ENCODE measurements at regions not wholly inside any gene's neighbourhood (a gene's known extent, or its start where the extent isn't known, plus 50 kb on each side); places are given as distances from the start of the nearest gene placed in this dataset.

DNA sequence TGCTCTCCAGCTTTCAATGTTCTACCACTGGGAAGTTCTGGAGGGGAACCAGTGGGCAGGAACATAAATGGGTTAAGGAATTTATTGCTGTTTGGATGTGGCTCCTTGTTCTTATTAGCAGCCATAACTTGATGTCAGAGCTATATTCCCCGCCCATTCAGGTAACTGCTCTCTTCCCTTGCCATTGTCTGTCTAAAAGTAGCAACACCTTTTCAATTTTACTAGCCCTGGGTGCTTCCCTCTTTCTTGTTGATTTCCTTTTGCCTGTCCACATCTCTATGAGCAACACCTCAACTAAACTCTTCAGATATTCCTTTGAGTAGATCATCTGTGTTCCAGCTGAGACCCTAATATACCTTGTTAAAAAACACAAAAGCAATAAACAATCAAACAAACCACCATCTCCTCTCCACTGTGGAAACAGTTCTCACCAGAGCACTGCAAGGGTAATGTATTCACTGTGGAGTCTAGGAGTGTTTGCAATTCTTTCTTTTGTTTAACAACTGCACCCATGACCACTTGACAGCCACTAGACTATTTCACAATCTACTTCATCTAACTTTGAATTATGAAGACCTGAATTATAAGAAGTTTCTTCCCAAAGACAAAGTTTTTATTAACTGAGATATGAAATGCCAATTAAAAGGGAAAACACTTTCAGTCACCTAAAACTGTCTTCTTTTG, 436.7 kb downstream of the IPMK start:
- Histone ChIP-seq H3K4me3 (ENCODE audit: low read depth, low read length) (no peak overlapping the region), H3K36me3 (ENCODE audit: control insufficient read depth, insufficient read depth, low read length) (no peaks in the 10 kb centered on the region), H3K79me2 (no peaks in the 10 kb centered on the region), H3K9me3 (ENCODE audit: control insufficient read depth, low read length) (no peaks in the 10 kb centered on the region), H3K27me3 (ENCODE audit: control insufficient read depth, insufficient read depth, low read length) (no peaks in the 10 kb centered on the region), H2AFZ (no peak overlapping the region), H3K4me2 (ENCODE audit: low read length) (no peak overlapping the region), H3K27ac (no peak overlapping the region), H3K9ac (no peak overlapping the region), H3K4me1 (no peaks in the 10 kb centered on the region)
- TF ChIP-seq, protein P1, sequence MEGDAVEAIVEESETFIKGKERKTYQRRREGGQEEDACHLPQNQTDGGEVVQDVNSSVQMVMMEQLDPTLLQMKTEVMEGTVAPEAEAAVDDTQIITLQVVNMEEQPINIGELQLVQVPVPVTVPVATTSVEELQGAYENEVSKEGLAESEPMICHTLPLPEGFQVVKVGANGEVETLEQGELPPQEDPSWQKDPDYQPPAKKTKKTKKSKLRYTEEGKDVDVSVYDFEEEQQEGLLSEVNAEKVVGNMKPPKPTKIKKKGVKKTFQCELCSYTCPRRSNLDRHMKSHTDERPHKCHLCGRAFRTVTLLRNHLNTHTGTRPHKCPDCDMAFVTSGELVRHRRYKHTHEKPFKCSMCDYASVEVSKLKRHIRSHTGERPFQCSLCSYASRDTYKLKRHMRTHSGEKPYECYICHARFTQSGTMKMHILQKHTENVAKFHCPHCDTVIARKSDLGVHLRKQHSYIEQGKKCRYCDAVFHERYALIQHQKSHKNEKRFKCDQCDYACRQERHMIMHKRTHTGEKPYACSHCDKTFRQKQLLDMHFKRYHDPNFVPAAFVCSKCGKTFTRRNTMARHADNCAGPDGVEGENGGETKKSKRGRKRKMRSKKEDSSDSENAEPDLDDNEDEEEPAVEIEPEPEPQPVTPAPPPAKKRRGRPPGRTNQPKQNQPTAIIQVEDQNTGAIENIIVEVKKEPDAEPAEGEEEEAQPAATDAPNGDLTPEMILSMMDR (IDR thresholded peaks at IDR 0.05), result no peak

DNA sequence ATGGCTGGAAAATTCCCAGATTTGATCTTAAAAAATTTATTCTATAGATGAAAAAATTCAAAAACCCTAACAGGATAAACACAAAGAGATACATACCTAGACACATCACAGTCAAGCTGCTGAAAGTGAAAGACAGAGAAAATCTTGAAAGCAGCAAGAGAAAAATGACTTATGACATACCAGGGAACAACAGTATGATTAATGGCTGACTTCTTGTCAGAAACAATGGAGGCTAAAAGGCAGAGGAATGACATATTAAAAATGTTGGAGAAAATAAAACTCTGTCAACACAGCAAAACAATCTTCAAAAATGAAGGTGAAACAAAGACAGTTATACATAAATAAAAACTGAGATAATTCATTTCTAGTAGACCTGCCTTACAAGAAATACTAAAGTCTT, 442.7 kb downstream of the IPMK start:
- Histone ChIP-seq H2AFZ (no peak overlapping the region), H3K27ac (no peak overlapping the region), H3K4me1 (no peaks in the 10 kb centered on the region), H3K9ac (no peak overlapping the region), H3K4me3 (ENCODE audit: low read depth, low read length) (no peak overlapping the region), H3K36me3 (ENCODE audit: control insufficient read depth, insufficient read depth, low read length) (no peaks in the 10 kb centered on the region), H3K27me3 (ENCODE audit: control insufficient read depth, insufficient read depth, low read length) (no peaks in the 10 kb centered on the region), H3K79me2 (no peaks in the 10 kb centered on the region), H3K9me3 (ENCODE audit: control insufficient read depth, low read length) (no peaks in the 10 kb centered on the region), H3K4me2 (ENCODE audit: low read length) (no peak overlapping the region)
- TF ChIP-seq, protein P1 (IDR thresholded peaks at IDR 0.05), result no peak

DNA sequence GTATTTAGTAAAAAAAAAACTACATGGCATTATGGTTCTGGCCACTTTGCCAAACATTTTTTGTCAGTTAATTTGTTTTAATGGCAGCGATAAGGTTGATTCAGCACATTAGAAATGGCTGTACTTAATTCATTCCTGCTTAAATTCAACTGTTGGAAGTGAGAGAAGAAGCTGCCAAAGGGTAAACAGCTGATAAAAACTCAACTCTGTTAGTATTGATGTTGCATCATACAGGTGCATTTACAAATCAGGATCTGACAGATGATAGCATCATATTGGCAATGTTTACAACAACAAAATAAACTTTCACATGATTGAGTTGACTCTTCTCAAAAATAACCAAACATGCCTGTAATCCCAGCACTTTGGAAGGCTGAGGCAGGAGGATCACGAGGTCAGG, 444.3 kb downstream of the IPMK start:
- Histone ChIP-seq H2AFZ (no peak overlapping the region), H3K4me1 (no peaks in the 10 kb centered on the region), H3K9me3 (ENCODE audit: control insufficient read depth, low read length) (no peaks in the 10 kb centered on the region), H3K27ac (no peak overlapping the region), H3K4me3 (ENCODE audit: low read depth, low read length) (no peak overlapping the region), H3K4me2 (ENCODE audit: low read length) (no peak overlapping the region), H3K9ac (no peak overlapping the region), H3K27me3 (ENCODE audit: control insufficient read depth, insufficient read depth, low read length) (no peaks in the 10 kb centered on the region), H3K79me2 (no peaks in the 10 kb centered on the region), H3K36me3 (ENCODE audit: control insufficient read depth, insufficient read depth, low read length) (no peaks in the 10 kb centered on the region)
- TF ChIP-seq, protein P1 (IDR thresholded peaks at IDR 0.05), result no peak

DNA sequence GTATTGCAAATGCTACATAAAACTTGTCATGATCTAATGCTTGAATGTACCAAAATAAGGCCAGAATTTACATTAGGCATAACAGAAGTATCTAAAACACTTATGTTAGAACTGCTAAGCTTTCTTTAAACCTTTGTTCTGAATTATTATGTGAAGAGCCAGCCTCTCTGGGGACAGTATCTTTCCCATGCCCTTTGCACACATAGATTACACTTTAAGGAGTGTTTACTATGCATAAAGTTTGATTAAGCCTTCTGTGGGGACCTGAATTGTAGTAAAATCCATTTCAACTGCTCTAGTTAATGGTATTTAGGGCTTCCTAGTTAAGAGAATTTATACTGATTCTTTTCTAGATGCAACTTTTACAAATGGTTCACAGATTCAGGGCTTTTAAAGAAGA, 444.7 kb downstream of the IPMK start:
- H3K4me1 ChIP-seq, result no peaks in the 10 kb centered on the region
- no peak overlapping the region for H3K4me2 ChIP-seq (ENCODE audit: low read length)
- H3K36me3 ChIP-seq (ENCODE audit: control insufficient read depth, insufficient read depth, low read length), result no peaks in the 10 kb centered on the region
- H2AFZ ChIP-seq, result no peak overlapping the region
- no peak overlapping the region for H3K9ac ChIP-seq
- TF ChIP-seq, protein P1 (IDR thresholded peaks at IDR 0.05), result no peak
- no peak overlapping the region for H3K27ac ChIP-seq
- H3K4me3 ChIP-seq (ENCODE audit: low read depth, low read length), result no peak overlapping the region
- H3K79me2 ChIP-seq, result no peaks in the 10 kb centered on the region
- no peaks in the 10 kb centered on the region for H3K9me3 ChIP-seq (ENCODE audit: control insufficient read depth, low read length)
- H3K27me3 ChIP-seq (ENCODE audit: control insufficient read depth, insufficient read depth, low read length), result no peaks in the 10 kb centered on the region

DNA sequence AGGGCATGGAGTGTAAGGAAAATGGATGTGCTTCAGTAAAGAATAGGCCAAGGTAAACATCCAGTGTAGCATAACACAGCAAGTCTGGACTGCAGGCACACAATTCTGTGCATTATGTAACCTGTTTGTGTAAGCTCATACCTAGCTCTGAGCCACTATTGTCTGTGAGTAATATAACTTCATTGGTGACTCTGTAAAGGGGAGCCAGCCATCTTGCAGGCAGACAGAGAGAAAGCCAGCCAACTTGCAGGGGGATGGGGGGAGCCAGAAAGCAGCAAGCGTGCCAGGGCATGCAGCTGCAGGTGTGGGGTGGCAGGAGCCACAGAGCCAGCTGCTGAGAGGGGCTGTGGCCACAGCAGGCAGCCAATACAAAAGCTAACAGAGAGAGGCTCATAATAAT, 449.2 kb downstream of the IPMK start:
- TF ChIP-seq, protein P1 (IDR thresholded peaks at IDR 0.05), result no peak
- H3K4me1 ChIP-seq, result no peaks in the 10 kb centered on the region
- H3K9me3 ChIP-seq (ENCODE audit: control insufficient read depth, low read length), result no peaks in the 10 kb centered on the region
- H3K9ac ChIP-seq, result no peak overlapping the region
- no peak overlapping the region for H3K4me2 ChIP-seq (ENCODE audit: low read length)
- H3K79me2 ChIP-seq, result no peaks in the 10 kb centered on the region
- no peak overlapping the region for H3K4me3 ChIP-seq (ENCODE audit: low read depth, low read length)
- H3K27ac ChIP-seq, result no peak overlapping the region
- H3K36me3 ChIP-seq (ENCODE audit: control insufficient read depth, insufficient read depth, low read length), result no peaks in the 10 kb centered on the region
- H3K27me3 ChIP-seq (ENCODE audit: control insufficient read depth, insufficient read depth, low read length), result no peaks in the 10 kb centered on the region
- no peak overlapping the region for H2AFZ ChIP-seq

All from parathyroid adenoma (tissue), 2 donors.